ENCODE measurements at regions not wholly inside any gene's neighbourhood (a gene's known extent, or its start where the extent isn't known, plus 50 kb on each side); places are given as distances from the start of the nearest gene placed in this dataset.

GRCh38 chr10:78567680-78568455, 500.9 kb upstream of the ZMIZ1 start:
- intact Hi-C loops (cut with DNase I): no loop called here
- no peaks in the 10 kb centered on the region for H3K27me3 ChIP-seq
- DNase-seq: no peak
- 80 to 85% (median 83%) methylated on average over 10 of the region's 10 CpGs for WGBS, 3 donors
- no peak for TF ChIP-seq POLR2A (IDR thresholded peaks at IDR 0.05)
- TF ChIP-seq EP300 (IDR thresholded peaks at IDR 0.05): no peak
- TF ChIP-seq, protein P1, sequence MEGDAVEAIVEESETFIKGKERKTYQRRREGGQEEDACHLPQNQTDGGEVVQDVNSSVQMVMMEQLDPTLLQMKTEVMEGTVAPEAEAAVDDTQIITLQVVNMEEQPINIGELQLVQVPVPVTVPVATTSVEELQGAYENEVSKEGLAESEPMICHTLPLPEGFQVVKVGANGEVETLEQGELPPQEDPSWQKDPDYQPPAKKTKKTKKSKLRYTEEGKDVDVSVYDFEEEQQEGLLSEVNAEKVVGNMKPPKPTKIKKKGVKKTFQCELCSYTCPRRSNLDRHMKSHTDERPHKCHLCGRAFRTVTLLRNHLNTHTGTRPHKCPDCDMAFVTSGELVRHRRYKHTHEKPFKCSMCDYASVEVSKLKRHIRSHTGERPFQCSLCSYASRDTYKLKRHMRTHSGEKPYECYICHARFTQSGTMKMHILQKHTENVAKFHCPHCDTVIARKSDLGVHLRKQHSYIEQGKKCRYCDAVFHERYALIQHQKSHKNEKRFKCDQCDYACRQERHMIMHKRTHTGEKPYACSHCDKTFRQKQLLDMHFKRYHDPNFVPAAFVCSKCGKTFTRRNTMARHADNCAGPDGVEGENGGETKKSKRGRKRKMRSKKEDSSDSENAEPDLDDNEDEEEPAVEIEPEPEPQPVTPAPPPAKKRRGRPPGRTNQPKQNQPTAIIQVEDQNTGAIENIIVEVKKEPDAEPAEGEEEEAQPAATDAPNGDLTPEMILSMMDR (IDR thresholded peaks at IDR 0.05): no peak
- H3K27ac ChIP-seq: no peak overlapping the region
- no peaks in the 10 kb centered on the region for H3K4me1 ChIP-seq (ENCODE audit: insufficient read depth)
- no peak overlapping the region for H3K4me3 ChIP-seq
- H3K9me3 ChIP-seq: no peaks in the 10 kb centered on the region
- no peaks in the 10 kb centered on the region for H3K36me3 ChIP-seq

DNA sequence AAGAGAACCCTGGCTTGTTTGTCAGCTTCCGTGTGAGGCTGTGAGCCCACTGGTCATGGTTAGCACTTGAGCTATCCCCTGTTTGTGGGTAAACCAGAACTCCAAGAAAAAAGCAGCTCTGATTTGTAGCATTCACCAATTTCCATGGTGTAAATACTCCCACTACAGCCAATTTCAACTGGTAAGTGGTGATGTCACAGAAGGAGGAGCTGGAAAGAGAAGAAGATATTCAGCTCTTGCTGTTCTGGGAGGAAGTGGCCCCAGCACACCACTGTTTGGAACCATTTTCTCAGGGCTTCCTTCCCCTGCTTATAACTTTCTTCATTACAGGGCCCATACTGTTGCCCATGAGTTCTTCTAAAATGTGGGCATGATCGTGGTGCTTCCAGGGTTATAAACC, 500.1 kb upstream of the ZMIZ1 start:
- Histone ChIP-seq H3K9me3 (no peaks in the 10 kb centered on the region), H3K4me1 (ENCODE audit: insufficient read depth) (no peaks in the 10 kb centered on the region), H3K36me3 (no peaks in the 10 kb centered on the region), H3K27me3 (no peaks in the 10 kb centered on the region), H3K27ac (no peak overlapping the region), H3K4me3 (no peak overlapping the region)
- intact Hi-C loops (cut with DNase I): no loop called here
- TF ChIP-seq, protein P1 (IDR thresholded peaks at IDR 0.05): no peak
- no peak for TF ChIP-seq EP300 (IDR thresholded peaks at IDR 0.05)
- TF ChIP-seq POLR2A (IDR thresholded peaks at IDR 0.05): no peak
- no peak for DNase-seq
- WGBS, 3 donors: 93 to 98% (median 94%) methylated on average over 2 of the region's 2 CpGs

DNA sequence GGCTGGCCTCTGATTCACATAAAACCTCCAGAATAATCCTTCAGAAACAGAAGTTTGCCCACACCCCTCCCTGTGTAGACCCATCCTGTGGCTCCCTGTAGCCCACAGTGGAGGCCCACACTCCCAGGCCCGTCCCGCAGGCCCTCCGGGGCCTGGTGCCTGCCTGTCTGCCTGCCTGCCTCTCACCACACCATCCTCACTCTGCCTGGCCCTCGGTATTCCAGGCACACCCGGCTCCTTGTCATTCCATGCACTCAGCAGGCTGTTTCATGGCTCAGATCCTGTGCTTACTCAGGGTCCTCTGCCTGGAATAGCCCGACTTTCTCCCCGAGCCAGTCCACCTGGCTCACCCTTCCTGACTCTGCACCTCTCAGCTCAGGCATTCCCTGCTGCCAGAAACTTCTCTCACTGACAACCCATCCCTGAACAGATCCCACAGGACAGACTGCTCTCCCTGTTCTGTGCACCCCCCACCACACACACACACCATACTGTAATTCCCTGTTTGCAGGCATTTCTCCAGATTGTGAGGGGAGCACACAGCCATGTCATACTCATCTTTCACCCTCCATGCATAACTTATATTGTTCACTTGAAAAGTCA, 498.0 kb upstream of the ZMIZ1 start:
- H3K27me3 ChIP-seq: no peaks in the 10 kb centered on the region
- no peak overlapping the region for H3K27ac ChIP-seq
- no peaks in the 10 kb centered on the region for H3K4me1 ChIP-seq (ENCODE audit: insufficient read depth)
- H3K36me3 ChIP-seq: no peaks in the 10 kb centered on the region
- WGBS, 3 donors: 72 to 75% (median 74%) methylated on average over 7 of the region's 7 CpGs
- DNase-seq: no peak
- H3K4me3 ChIP-seq: no peak overlapping the region
- no peaks in the 10 kb centered on the region for H3K9me3 ChIP-seq
- intact Hi-C loops (cut with DNase I): no loop called here
- no peak for TF ChIP-seq POLR2A (IDR thresholded peaks at IDR 0.05)
- TF ChIP-seq EP300 (IDR thresholded peaks at IDR 0.05): no peak
- TF ChIP-seq, protein P1 (IDR thresholded peaks at IDR 0.05): no peak

- TF ChIP-seq, protein P1 (IDR thresholded peaks at IDR 0.05): no peak
- no peak for TF ChIP-seq EP300 (IDR thresholded peaks at IDR 0.05)
- no peak for TF ChIP-seq POLR2A (IDR thresholded peaks at IDR 0.05)
- no peak overlapping the region for H3K4me3 ChIP-seq
- no peak overlapping the region for H3K27ac ChIP-seq
- H3K36me3 ChIP-seq: no peaks in the 10 kb centered on the region
- 93 to 97% (median 96%) methylated on average over 7 of the region's 7 CpGs for WGBS, 3 donors
- no peaks in the 10 kb centered on the region for H3K4me1 ChIP-seq (ENCODE audit: insufficient read depth)
- no peak for DNase-seq
- H3K9me3 ChIP-seq: no peaks in the 10 kb centered on the region
- intact Hi-C loops (cut with DNase I): no loop called here
- H3K27me3 ChIP-seq: no peaks in the 10 kb centered on the region
These were observed 497.5 kb upstream of the ZMIZ1 start for GRCh38 chr10:78571286-78571685.
